Muscle of leg (tissue), 3 donors: ENCODE measurements at regions not wholly inside any gene's neighbourhood (a gene's known extent, or its start where the extent isn't known, plus 50 kb on each side); places are given as distances from the start of the nearest gene placed in this dataset.

Experiments used
- DNase-seq: peaks from one replicate; pipeline ENCODE4 v3.0.0; 2013
- H3K27ac ChIP-seq: one replicate; pipeline ENCODE4 v1.5.1; 2013; ENCODE audit warnings: mild to moderate bottlenecking, low read length, control low read depth
- H3K27me3 ChIP-seq: one replicate; pipeline ENCODE4 v1.6.1; 2013; ENCODE audit warnings: low read length; ENCODE audit not compliant: control insufficient read depth, insufficient read depth
- H3K36me3 ChIP-seq: one replicate; pipeline ENCODE4 v1.6.1; 2013; ENCODE audit warnings: low read length; ENCODE audit not compliant: control insufficient read depth, insufficient read depth
- H3K4me1 ChIP-seq: one replicate; pipeline ENCODE4 v1.6.1; 2013; ENCODE audit warnings: low read length; ENCODE audit not compliant: control insufficient read depth, insufficient read depth
- H3K4me3 ChIP-seq: one replicate; pipeline ENCODE4 v1.5.1; 2013; ENCODE audit warnings: low read length, control low read depth
- H3K9me3 ChIP-seq: replicated peaks from 2 replicates; pipeline ENCODE4 v1.6.1; 2013; ENCODE audit warnings: low read depth, low read length; ENCODE audit not compliant: control insufficient read depth
- WGBS: methylation state at CpG from one replicate; pipeline ENCODE4 v1.1.5; 2013; ENCODE audit warnings: missing lambda C conversion rate; ENCODE audit not compliant: insufficient coverage; 5-methylcytosine and 5-hydroxymethylcytosine counted together

DNA sequence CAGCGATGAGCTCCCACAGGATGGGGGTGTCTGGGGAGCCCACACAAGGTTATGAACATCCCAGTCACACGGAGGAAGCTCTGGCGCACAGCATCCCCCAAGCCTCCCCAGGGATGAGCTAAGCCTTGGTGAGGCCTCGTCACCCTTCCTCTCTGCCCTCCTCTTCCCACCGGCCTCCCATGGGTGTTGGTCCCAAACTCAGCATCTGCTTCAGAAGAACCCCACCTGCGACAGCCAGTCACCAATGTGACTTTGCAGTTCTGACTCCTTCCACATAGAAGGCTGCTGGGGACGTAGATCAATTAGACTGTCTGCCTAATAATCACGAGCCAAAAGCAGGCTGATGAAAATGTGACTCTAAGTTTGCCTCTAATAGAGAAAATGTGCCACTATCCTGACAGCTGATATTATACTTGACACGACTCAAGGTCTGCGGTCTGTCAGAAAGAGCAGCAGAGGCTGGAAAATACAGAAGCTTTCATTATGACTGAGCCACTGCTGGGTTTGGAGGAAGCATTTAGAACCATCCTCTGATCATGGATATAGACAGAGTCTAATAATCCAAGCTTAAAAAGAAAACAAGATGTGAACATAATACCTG, 116.0 kb upstream of the PFKP start:
- Histone ChIP-seq H3K4me1 (no peaks in the 10 kb centered on the region), H3K36me3 (no peaks in the 10 kb centered on the region), H3K27ac (no peak overlapping the region), H3K27me3 (no peaks in the 10 kb centered on the region), H3K9me3 (no peaks in the 10 kb centered on the region), H3K4me3 (no peak overlapping the region)
- WGBS = 79% methylated on average over 6 of the region's 10 CpGs
- DNase-seq = no peak

DNA sequence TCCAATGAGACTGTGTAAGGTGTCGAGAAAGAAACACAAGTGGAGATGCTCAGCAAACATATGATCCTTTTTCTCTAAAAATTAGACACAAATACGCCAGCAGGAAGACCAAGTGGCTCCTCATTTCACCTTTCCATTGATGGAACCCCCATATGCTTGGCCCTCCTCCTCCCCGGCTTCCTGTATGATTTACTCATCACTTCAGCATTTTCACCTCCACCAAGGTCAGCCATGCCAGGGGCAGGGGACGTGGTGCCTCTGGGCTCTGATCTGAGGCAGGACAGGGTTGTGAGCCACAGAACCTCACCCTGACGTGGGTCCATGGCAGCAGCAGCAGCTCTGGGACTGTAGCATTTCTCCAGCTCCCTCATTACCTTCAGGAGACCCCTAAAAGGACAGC, 116.8 kb upstream of the PFKP start:
- Histone ChIP-seq H3K4me3 (no peak overlapping the region), H3K36me3 (no peaks in the 10 kb centered on the region), H3K27me3 (peaks cover 3% of the 10 kb centered on the region), H3K9me3 (no peaks in the 10 kb centered on the region), H3K27ac (no peak overlapping the region), H3K4me1 (no peaks in the 10 kb centered on the region)
- 69% methylated on average over 5 of the region's 5 CpGs for WGBS
- DNase-seq = no peak

DNA sequence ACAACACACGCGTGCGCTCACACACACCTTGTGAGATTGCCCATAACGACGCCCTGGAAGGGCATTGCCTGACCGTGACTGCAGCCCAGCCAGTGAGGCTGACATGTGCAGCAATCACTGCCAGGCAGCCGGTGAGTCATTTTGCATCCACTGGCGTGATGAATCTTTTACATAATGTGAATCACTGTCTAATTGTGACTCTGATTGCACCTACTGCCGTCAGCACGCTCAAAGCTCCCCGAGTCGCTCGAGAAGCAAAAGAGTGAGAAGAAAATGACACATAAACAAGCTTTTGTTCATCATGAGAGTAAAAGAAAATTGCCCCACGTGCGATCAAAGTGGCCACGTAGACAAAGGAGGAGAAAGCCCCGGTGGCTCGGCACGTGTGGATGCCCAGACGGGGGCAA, 117.4 kb upstream of the PFKP start:
- 89% methylated on average over 19 of the region's 20 CpGs for WGBS
- peaks cover 3% of the 10 kb centered on the region for H3K27me3 ChIP-seq

DNA sequence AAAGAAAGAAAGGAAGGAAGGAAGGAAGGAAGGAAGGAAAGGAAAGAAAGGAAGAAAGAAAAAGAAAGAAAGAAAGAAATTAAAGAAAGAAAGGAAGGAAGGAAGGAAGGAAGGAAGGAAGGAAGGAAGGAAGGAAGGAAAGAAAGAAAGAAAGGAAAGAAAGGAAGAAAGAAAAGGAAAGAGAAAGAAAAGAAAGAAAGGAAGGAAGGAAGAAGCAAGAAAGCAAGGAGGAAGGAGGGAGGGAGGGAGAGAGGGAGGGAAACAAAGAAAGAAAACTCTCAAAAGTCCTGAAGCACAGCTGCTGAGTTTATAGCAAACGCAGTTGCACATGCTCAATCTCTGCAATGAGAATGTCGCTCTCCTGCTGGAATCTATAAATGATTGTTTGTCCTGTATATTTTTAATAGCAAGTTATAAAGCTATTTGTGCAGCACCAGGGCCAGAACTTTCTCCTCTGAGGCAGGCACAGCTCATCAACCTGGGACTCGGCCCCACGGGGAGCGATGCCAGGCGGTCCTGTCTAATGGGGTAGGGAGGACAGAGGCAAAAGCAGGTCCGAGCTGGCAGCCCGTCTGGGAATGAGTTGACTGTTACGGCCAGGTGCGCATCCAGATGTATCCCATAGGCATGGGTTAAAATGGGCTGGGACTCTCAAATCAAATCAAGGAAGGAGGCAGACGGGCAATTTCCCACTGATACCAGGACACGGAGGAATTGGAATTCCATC, 118.0 kb upstream of the PFKP start:
- Histone ChIP-seq H3K36me3 (no peaks in the 10 kb centered on the region), H3K9me3 (no peaks in the 10 kb centered on the region), H3K27ac (no peak overlapping the region), H3K27me3 (peaks cover 3% of the 10 kb centered on the region), H3K4me1 (no peaks in the 10 kb centered on the region), H3K4me3 (no peak overlapping the region)
- WGBS = 66% methylated on average over 11 of the region's 12 CpGs
- DNase-seq = no peak

More for the DNA sequence above, 117.4 kb upstream of the PFKP start:
- no peaks in the 10 kb centered on the region for H3K9me3 ChIP-seq
- H3K36me3 ChIP-seq = no peaks in the 10 kb centered on the region
- H3K4me1 ChIP-seq = no peaks in the 10 kb centered on the region
- no peak overlapping the region for H3K27ac ChIP-seq
- H3K4me3 ChIP-seq = no peak overlapping the region
- no peak for DNase-seq

DNA sequence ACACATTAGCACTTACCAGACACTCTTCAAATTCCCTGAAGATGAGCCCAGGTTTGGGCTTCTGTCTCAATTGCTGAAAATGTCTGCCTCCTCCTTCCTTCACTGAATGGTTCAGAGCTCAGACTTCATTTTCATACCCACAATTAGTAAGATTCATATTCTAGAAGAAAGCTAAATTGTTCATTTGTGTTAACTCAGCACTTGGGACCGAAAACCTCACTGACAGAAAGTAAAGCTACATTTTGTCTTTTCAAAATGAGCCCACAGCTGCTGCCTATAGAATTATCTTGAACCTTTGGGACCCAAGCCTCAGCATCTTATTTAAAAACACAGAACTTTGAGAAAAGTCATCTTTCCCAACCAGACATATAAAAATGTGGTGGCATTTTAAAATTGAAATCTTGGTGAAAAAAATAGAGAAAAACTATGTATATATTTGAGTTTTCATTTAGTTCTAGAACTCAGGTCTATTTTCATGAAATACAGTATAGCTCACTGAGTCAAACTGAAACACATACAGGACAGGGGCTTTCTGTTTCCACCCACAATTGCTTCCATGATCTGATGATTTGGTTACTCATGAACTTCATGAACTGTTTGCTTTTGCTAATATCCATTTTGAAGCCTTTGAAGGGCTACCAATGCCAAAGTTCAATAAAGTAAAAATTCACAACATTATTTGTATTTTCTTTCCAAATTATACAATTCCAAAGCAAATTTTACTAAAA, 119.1 kb upstream of the PFKP start:
- H3K27ac ChIP-seq = no peak overlapping the region
- no peaks in the 10 kb centered on the region for H3K36me3 ChIP-seq
- 83% methylated on average over 1 of the region's 1 CpG for WGBS
- peaks cover 3% of the 10 kb centered on the region for H3K27me3 ChIP-seq
- no peak overlapping the region for H3K4me3 ChIP-seq
- no peaks in the 10 kb centered on the region for H3K9me3 ChIP-seq
- DNase-seq = no peak
- H3K4me1 ChIP-seq = no peaks in the 10 kb centered on the region

- no peaks in the 10 kb centered on the region for H3K4me1 ChIP-seq
- H3K4me3 ChIP-seq = no peak overlapping the region
- no peak overlapping the region for H3K27ac ChIP-seq
- 83% methylated on average over 2 of the region's 5 CpGs for WGBS
- H3K36me3 ChIP-seq = no peaks in the 10 kb centered on the region
- peaks cover 4% of the 10 kb centered on the region for H3K27me3 ChIP-seq
- no peaks in the 10 kb centered on the region for H3K9me3 ChIP-seq
- DNase-seq = no peak
These were observed 122.6 kb upstream of the PFKP start for GRCh38 chr10:2944788-2945187.

GRCh38 chr10:2943932-2944614, 123.3 kb upstream of the PFKP start:
- Histone ChIP-seq H3K27ac (no peak overlapping the region), H3K9me3 (no peaks in the 10 kb centered on the region), H3K4me3 (no peak overlapping the region), H3K36me3 (no peaks in the 10 kb centered on the region), H3K27me3 (peaks cover 4% of the 10 kb centered on the region), H3K4me1 (no peaks in the 10 kb centered on the region)
- WGBS = 80% methylated on average over 3 of the region's 7 CpGs
- no peak for DNase-seq

GRCh38 chr10:2942938-2943337, 124.4 kb upstream of the PFKP start:
- no CpG with 5 or more reads among the region's 3 CpGs for WGBS
- Histone ChIP-seq H3K4me3 (no peak overlapping the region), H3K27me3 (peaks cover 4% of the 10 kb centered on the region), H3K27ac (no peak overlapping the region), H3K9me3 (no peaks in the 10 kb centered on the region), H3K36me3 (no peaks in the 10 kb centered on the region), H3K4me1 (no peaks in the 10 kb centered on the region)
- DNase-seq = no peak

DNA sequence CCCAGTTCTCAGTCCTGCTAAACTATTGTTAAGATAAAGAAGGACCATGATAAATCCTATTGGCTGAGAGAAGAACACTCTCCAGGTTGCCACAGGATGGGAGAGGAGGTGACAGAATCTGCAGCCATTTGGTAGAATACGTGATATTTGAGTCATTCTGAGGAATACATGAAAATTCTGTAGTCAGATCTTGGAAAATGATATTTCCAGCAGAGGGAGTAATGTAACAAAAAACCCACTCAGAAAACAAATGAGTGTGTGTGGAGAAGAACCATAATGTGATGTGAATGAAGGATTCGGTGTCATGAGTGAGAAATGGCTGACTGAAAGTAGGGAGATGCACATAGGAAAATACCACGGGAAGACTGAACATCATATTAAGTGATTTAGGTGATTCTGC, 128.5 kb upstream of the PFKP start:
- peaks cover 5% of the 10 kb centered on the region for H3K27me3 ChIP-seq
- 85% methylated on average over 2 of the region's 3 CpGs for WGBS

GRCh38 chr10:2936816-2937215, 130.5 kb upstream of the PFKP start:
- peaks cover 4% of the 10 kb centered on the region for H3K4me1 ChIP-seq
- peak; percentile 49 for DNase-seq
- no peak overlapping the region for H3K27ac ChIP-seq
- no peaks in the 10 kb centered on the region for H3K9me3 ChIP-seq
- no peak overlapping the region for H3K4me3 ChIP-seq
- WGBS = 48% methylated on average over 3 of the region's 6 CpGs
- H3K27me3 ChIP-seq = peaks cover 3% of the 10 kb centered on the region
- no peaks in the 10 kb centered on the region for H3K36me3 ChIP-seq

More for the DNA sequence above, 128.5 kb upstream of the PFKP start:
- no peak for DNase-seq
- peaks cover 4% of the 10 kb centered on the region for H3K4me1 ChIP-seq
- no peak overlapping the region for H3K27ac ChIP-seq
- no peak overlapping the region for H3K4me3 ChIP-seq
- H3K36me3 ChIP-seq = no peaks in the 10 kb centered on the region
- H3K9me3 ChIP-seq = no peaks in the 10 kb centered on the region
